ENCODE measurements at regions not wholly inside any gene's neighbourhood (a gene's known extent, or its start where the extent isn't known, plus 50 kb on each side); places are given as distances from the start of the nearest gene placed in this dataset.

DNA sequence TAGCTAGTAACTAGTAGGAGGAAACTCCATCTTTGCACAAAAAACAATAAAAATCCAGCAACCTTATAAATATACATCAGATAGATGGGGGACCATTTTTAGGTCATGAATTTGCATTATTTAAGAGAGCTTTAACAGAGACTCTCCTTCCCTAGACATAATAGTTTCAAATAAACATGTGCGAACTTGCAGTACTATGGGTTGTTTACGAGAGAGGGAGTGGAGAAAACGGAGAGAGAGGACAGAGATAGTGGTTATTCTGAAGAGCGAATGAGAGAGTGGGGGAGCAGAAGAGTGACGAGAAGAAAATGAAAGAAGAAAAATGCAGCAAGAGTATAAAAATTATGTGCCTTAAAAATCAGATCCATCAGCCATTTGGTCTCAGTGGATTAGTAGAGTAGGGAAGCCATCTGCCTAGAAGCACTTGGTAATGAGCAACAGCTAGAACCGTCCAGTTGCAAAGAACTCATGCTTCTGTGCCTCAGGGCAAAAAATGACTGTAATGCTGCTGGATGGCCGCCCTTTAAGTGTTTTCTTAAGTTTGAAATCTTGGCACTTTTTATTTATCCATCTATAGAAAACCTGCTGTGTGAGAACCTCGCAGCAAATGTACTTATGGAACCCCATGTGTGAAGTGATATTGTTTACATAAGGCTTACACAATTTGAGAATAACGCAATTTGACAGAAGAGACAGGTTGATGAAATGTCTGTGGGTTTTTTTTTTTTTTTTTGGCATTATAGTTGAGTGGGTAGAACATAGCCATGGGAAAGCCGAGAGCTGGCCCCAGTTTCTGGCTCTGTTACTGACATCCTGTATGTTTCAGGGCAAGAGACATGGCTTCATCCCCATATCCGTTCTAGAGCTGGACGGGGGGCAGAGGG lies 95.6 kb upstream of the ZNF608 start:
- DNase-seq, result peak; percentile 16

DNA sequence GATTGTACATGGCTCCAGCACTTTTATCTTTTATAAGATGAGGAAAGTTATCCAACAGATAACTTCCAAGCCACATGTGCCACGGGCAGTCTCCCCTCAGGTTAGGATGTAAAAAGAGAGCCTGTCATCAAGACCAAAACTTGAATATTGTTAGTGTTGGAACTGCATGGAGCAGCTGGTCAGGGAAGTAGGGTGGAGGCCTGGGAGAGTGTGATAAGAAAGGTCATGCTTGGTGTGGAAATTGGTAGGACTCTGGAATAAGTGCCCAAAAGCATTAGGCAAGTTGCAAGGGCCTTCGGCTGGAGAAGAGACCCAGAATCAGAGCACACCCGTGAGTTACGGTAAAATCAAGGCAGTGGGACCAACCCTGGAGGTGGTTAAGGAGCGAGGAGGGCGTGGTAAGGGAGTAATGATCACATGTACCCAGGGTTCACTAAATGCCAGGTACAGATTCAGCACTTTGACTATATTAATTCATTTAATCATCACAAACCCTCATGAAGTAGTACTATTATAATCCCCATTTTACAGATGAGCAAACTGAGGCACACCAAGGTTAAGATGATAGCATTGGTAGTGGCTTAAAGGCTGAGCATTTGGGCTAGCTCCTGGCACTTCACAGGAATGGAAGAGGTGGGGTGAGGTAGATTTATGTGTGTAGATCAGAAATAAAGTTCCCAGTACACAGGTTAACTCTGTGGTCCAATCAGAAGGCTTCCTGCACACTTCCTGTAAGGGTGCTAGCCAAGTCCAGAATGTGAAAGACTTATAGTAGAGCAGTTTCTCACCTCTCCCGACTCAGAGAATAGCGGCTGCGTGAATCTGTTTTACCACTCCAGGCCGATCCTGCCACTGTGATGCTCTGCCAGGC lies 96.5 kb upstream of the ZNF608 start:
- no peak for DNase-seq

DNA sequence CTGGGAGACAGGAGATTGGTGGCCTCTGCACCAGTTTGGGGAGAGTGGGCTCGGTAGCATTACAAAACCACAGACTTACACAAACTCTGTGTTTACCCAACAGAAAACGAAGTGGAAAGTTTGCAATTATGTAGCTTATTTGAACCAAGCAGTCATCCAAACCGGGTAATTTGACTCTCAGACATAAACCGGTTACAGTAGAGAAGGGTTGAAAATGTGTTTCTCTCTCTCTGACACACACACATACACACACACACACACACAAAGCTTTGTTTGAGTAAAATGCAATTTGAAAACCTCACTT lies 97.1 kb upstream of the ZNF608 start:
- no peak for DNase-seq

DNA sequence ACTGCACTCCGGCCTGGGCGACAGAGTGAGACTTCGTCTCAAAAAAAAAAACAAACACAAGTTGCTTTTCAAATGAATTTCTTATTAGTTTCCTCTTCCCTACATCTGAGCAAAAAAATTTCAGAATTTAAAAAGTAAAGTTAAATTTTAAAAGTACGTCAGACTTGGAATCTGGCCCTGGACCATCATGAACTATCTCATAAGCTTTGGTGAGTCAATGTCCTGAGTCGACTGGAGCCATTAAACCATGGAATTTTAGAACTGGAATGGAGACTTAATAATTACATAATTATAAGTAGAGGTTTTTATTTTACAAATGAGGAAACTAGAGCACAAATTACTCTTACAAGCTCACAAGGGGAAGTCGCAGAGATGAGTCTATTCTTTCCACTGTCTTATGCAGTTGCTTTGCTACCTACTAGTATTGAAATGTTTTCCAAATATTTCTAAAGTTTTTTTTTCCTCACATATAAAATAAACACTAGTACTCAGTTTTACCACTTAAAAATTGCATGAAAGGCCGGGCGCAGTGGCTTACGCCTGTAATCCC lies 98.0 kb upstream of the ZNF608 start:
- no peak for DNase-seq

DNA sequence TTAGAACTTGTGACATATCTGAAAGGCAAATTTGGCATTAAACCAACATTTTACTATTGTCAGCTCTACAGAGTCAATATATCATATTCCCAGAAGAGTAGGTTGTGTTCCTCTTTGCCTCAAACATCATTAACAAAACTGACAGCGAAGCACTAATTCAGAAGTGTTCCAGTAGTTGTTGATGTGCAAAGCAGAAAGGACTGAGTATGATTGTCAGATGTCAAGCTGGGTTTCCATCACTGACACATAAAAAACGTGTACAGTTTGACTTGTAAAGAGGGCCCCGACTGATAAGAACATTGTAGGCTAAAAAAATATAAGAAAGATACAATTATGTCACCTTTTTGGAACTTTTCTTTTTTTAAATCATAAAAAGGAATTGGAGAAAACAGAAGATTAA lies 101.5 kb upstream of the ZNF608 start:
- DNase-seq, result no peak

DNA sequence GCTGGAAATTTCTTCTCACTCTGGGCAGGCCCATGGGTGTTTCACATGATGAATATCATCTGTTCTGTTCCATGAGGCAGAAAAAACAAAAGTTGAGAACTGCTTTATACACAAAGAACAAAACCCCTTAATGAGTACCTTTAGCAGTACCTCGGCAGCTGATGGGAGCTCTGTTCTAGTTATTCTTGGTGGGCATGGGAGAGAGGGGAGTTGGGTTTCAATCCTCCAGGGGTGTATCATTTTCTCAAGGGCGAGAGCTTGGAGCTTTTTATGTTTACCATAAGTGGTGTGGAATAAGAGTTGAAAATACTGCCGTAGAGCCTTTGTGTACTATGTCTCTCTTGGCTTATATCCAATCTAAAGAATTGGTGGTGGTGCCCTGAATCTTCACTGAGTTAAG lies 103.3 kb upstream of the ZNF608 start:
- DNase-seq, result no peak

DNA sequence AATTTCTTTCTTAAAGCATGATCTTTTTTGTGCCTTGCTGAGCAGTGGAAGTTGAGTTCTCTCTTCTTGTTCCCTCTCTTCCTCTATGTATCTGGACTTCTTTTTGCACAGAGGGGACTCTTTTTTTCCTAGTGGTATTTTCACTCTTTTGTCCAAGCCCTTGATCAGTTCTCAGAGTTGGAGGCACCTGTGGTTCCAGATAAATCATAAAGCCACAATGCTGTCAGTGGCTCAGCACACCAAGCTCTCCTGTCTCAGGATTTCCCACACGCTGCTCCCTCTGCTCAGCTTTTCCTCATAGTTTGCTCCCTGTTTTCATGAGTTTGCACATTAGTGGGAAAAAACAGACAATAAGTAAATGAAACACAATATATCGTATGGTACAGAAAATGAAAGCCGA lies 110.3 kb upstream of the ZNF608 start:
- no peak for DNase-seq

DNA sequence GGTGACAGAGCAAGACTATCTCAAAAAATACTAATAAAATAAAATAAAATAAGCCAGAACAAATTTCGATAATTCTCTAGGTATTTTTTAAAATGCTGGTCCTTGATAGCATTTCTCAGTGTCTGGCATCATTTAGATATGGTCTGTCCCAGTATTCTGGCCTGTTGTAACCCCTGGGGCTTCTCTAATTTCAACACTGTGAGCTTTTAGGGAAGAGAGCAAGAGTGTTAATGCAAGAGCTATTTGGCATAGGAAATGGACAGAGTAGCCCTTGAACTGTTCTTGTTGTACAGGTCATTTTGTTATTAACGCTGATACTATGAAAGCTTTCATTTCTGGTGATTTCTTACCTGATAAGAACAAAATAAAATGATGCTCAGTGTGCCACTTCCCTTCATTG lies 112.2 kb upstream of the ZNF608 start:
- DNase-seq, result no peak

DNA sequence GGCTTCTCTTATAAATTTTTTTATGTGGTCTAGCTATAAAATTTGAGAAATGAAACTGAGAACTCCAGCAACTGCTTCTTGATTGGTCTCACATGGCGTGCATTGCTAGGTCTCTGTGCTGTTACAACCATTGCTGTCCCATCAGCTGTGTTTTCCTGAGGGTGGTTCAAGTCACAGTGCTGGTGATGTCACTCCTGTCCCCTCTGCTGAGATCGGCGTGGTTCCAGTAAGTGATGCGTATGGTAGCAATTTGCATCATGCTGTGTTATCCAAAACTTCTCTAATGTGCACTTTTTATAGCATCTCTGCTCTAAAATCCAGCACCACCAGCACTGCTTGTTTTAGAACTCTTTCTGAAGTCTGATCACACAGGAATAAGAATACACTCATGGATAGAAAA lies 112.6 kb upstream of the ZNF608 start:
- DNase-seq, result no peak

DNA sequence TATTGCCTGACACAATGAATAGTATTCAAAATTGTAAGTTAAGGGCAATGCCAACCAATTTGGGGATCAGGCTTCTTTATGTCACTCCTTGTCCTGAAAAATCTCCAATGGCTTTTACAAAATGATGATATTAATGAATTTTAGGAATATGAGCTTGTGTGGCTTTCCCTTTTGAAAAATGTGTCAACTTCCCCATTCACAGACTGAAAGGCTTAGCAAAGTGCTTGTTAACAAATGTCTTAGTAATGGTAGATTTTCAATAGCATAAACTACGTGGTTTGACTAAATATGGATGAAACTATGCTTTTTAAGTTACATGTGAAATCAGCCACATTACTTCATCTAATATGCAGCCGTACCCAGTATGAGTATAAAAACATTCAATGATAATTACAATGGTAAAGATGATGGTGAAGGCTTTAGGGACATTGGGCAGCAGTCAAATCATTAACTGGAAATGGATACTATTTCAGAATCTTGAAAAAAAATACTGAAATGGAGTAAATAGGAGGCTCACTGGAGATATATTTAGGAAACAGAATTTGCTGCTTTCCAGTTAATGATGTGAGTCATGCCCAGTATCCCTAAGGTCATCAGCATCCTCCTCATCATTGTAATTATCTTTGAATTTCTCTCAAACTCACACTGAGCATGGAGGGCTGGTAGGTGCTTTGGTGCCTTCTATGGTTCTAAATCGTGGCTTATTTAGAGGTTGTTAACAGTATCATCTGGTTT lies 113.3 kb upstream of the ZNF608 start:
- no peak for DNase-seq

DNA sequence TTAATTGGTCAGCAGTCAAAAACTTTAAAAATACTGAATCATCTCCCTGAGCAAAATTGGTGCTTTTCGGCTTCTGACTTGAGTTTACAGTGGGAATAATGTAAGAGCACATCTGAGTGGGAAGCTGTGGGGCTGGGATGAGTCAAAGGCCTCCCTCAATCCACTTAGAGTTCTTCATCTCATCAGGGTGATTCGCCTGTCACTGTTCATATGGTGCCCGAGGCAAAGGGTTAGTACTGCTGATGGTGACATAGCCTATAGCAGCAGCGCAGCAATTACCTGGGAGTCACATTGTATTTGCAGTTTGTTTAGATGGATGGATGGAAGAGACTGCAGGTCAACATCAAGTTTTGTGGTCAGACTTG lies 113.8 kb upstream of the ZNF608 start:
- no peak for DNase-seq

DNA sequence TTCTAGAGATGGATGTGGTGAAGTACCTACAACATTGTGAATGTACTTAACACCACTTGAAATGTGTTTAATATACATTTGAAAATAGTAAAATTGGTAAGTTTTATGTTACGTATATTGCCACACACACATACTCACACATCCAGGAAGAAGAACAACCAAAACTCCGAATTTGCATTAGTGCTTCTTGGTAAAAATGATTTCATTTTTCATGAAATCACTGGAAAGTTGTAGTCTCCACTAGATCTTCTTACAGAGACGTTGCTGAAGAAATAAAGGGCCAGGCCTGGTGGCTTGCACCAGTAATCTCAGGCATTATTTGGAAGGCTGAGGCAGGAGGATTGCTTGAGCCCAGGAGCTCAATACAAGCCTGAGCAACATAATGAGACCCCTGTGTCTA lies 118.6 kb upstream of the ZNF608 start:
- no peak for DNase-seq

DNA sequence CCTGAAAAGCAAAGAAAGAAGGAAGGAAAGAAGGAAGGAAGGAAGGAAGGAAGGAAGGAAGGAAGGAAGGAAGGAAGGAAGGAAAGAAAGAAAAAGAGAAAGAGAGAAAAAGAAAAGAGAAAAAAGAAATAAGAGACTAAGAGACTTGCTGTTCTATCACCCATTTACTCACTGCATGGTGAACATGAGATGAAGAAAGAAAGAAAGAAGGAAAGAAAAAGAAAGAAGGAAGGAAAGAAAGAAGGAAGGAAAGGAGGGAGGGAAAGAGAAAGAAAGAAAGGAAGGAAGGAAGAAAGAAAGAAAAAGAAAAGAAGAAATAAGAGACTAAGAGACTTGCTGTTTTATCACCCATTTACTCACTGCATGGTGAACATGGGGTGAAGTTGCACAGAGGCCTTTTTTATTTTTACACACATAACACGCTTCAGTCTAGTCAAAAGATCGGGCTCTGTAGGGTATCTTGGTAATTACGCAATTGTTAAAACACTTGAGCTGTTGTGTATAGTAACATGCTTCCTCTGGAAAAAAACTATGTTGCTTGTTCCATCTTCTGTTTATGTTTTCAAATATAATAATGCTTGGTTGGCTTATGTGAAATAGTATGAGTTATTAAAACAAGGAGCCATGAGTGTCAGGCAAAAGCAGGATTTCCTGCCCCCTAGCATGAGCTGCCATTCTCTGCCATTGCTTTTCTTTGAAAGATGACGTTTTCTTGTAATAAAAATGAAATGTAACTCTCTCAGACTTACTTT lies 119.3 kb upstream of the ZNF608 start:
- DNase-seq, result no peak

DNA sequence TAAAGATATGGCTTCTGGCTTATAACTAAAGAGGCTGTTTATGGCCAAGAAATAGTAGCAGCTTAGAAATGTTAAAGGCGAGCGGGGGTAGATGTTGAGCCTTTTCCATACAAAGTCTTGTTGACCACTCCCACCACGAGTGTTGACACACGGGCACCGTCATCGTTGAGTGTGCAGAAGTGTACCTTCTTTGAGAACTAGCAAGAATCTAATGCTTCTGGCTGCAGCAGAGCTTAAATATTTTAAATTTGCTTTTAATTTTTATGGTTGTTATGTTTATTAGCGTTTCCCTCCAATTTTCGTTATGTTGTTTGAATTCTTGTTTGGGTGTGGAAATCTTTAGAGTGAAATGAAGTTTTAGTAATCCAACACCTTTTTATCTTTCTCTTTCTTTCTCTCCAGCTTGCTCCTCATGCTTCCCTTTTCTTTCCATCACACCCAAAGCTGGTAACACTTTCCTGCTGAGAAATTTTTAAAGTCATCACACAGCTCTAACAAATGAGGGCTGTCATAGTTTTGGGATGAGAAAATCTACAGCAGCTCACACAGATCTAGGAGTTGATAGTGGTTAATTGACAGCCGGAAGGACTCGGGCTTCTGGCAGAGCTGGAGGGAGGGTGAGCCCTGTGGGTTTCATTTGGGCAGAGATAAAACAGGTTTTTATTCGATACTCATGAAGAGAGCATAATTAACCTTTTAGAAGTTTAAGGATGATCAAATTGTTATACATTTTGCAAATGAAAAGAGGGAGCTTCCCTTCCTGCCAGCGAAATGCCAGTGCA lies 120.1 kb upstream of the ZNF608 start:
- DNase-seq, result no peak

DNA sequence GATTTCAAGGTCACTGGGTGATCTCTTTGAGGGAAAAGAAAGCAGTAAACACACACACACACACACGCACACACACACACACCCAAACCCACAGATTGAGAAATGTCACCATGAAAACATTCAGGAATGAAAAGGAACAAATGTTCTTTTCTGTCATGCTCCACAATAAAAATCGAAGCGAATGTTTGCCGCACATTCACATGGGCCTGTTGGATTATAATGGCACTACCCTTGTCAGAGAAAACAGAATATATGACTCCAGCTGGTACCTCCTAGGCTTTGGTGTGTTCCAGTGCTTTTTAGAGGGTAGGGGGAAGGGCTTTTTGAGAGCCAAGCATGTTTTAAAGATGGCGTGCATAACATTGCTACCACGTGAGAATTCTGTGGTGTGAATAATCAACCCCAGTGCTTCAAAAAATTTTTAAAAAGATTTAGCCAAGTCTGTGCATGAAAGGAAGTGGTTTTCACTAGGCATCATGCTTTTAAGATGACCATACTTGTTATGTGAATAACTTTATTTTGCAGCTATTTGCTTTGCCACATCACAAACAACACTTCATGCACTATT lies 120.8 kb upstream of the ZNF608 start:
- DNase-seq, result no peak

DNA sequence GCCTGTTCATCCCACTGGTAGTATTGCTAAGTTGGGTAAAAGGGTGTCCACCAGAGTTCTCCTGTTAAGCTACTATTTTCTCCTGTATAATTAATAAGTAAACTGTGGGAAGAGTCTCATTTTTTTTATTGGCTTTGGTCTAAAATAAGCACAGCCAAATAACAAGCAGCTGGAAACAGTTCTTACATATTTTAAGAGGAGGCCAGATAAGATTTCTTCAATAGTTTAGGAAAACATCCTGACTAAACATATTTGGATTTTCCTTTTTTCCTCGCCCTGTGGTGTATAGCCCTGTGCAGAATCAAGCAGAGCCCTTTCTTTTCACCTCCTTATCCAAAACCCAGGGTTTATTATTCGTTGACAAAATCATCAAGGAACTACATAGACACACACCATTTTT lies 122.2 kb upstream of the ZNF608 start:
- no peak for DNase-seq

DNA sequence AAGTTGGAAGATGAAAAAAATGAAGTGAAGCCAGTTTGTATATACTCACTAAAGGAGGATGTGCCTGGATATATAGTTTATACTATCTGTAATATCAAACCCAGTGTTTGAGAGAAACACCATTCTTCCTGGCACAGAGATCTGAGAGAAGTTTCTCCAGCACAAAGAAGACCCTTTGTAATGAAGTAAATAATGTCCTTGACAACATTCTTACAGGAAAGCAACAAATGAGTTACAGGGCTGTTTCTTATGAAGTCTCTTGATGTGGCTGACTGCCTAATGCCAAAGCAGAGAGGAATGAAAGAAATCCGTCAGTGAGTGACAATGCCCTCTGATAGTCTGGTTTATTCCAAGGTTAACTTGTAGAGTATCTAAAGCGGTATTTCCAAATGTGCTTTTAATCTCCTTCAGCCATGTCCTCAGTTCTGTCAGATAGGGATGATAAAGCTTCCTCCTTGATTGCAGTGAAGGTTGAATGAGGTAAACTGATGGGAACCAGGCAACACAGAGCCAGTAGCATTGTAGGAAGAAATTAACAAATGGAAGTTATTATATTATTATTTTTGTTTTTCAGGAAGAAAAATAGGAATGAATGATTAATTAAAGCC lies 123.1 kb upstream of the ZNF608 start:
- DNase-seq, result no peak

DNA sequence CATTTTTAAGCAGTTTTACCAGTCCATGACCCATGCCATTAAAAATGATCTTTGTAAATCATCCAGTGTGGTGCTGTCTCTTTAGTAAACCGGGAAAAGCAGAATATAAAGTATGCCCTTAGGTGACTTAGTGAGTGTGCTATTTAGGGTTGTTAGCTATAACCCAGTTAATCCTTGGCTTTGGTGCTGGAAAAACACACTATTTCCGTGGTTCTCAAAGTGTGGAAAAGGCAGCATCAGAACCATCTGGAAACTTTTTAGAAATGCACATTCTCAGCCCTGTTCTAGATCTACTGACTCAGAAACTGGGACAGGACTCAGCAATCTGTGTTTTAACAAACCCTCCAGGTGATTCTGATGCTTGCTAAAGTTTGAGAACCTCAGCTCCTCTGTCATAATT lies 123.6 kb upstream of the ZNF608 start:
- no peak for DNase-seq

DNA sequence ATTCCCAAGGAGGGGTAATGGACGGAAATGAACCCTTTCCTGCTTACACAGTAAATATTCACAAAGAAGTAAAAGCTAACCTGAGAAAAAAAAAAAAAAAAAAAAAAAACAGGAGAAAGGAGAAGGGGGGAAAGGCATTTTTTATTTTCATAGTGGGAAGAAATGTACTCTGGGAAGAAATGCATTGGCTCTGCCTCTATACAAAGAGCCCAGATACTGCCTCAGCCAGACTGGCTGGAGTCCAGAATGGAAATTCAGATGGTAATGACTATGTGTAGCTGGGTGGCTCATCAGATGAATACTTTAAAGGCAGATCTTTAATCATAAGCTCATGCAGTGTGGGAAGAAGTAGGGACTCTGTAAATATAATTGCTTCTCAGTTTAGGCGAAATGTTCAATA lies 124.9 kb upstream of the ZNF608 start:
- DNase-seq, result peak; percentile 23

DNA sequence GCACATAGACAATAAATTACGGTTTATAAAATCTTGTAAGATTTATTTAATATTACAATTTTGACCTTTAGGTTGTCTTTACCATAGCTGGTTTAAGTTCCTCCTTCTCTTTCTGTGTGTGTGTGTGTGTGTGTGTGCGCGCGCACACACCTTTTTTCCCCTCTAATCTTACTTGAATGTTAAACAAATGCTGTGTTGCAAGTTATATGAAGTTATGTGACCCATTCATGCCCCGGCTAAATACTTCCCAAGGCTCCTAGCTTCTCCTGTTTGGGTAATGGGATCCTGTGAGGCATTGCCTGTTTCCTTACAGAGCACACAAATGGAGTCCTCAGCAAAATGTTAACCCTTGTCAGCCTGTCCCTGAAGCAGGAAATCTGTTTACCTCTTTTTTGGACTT lies 125.6 kb upstream of the ZNF608 start:
- DNase-seq, result no peak

DNA sequence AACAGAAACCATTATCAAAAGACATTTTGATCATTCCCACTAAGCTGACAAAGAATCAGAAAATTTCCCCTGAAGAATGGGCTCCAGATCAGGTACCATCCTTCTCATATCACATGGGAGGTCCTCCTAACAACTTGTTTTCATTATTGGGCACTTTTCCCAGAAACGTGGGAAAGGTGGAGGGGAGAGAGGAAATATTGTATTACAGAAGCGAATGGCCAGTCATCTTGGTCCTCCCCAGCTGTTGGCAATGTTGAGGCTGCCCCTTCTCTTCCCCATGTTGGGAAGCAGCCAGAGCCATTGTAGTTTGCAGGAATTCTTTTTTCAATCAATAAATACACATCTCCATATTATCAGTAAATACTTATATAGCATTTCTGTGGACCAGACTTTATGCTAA lies 126.2 kb upstream of the ZNF608 start:
- peak; percentile 17 for DNase-seq
